GM18868 (cell line): ENCODE measurements at regions not wholly inside any gene's neighbourhood (a gene's known extent, or its start where the extent isn't known, plus 50 kb on each side); places are given as distances from the start of the nearest gene placed in this dataset.

Source experiments
- ATAC-seq: cut with Tn5 transposase; IDR thresholded peaks from one replicate; pipeline ENCODE4 v1.9.1; 2021; ENCODE audit warnings: mild to moderate bottlenecking, moderate library complexity; ENCODE audit not compliant: unreplicated experiment

- no peak for ATAC-seq
Observed at GRCh38 chr10:90313576-90314325, 544.1 kb downstream of the HTR7 start.

DNA sequence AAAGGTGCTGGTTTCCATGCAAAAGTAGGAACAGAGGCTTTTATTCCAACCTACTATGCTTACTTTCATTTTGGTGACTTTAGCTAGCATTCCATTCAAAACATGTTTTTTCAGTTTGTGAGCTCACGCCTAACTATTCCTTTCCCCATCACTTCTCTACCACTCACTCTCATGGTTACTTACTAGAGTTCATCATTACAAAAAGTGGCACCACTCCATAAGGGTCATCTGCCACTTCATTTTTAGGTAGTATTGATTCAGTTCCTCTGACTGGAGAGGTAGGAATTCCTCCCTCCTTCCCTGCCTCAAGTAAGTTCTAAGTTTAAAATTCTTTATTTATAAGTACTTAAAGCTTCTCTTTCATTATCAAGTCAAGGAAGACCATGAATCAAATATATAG, 543.1 kb downstream of the HTR7 start:
- ATAC-seq, result no peak

GRCh38 chr10:90317172-90317571, 540.7 kb downstream of the HTR7 start:
- no peak for ATAC-seq

DNA sequence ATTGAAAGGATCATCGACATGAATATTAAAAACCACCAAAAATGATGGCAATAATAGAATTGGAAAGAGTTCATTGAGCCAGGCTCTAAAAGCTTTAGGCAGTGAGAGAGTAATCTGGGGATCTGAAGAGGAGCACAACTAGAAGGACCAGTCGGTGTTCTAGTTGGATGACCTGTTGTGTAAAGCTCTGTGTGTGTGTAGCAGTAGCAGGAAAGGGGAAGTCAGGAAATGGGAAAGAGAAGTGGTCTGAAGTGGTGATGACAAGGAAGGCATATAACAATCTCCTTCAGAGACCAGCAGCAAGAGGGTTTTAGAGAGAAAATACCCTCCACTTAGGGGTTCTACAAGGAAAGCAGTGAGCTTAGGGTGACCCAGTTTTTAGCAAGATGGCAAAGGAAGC, 539.2 kb downstream of the HTR7 start:
- no peak for ATAC-seq

DNA sequence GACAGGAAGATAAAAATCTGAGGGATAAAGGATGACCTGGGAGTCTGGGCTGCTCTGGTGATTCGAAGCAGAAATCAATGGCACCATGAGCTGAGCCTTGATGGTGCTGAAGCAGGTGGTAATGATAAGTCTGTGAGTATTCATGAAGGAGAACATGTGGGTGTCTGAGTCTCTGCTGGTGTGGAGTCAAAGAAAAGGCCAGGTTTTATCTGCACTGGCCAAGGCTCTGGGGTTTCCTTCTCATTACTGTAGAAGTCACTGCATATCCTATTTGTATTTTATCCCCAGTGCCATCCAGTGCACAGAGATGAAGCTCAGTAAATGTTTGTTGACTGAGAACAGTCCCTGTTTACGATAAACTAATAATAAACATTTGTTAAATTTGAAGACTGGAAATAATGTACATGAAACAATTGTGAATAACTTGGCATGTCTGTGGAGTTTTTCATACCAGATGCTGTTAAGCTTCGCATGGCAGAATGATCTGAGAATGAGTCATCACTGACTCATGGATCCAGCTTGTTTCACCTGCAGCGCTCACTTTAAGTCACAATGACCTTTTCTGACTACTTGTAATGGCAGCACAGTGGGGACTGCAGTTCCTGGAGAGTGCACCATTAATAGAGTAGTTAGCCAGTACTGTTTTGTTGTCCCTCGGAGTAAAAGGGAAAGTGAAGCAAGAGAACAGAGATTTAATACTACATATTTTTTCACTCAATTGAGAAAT, 538.5 kb downstream of the HTR7 start:
- peak; percentile 98 for ATAC-seq

GRCh38 chr10:90321132-90321816, 536.6 kb downstream of the HTR7 start:
- ATAC-seq, result no peak

DNA sequence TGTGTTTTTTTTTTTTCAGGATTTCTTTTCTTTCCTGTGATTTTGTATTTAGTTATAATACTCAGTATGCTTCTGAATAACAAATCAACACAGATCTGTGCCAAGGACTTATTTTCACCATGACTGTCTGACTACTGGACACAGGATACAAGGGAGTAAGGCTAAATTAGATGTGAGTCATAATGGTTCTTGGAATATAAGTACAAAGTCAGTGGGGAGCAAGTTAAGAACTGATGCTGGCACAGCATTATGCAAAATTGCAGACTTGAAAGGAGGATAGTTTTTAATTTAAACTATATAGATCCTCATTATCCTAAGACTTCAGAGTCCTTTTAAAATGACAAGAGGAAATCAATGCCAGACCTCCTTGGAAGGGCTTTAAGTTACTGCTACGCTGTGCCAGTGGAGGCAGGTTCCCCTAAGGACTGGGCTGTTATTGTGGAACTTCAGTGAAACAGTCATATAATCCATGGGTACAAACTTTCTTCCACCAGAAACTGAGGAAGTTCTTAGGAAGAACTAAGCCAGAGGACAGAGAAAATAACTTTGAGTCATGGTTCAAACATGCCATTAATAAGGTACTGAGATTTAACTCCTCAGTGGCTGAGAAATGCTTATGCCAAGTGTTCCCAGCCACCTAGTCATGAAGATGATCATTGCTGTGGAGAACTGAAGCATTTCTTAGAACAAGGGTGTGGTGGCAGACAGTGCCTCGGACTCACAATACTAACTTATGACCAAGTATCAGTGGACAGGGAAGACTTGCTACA, 531.2 kb downstream of the HTR7 start:
- ATAC-seq, result no peak

- no peak for ATAC-seq
Observed at GRCh38 chr10:90327611-90328010, 530.2 kb downstream of the HTR7 start.

GRCh38 chr10:90328459-90328858, 529.4 kb downstream of the HTR7 start:
- no peak for ATAC-seq

- ATAC-seq, result no peak
Observed at GRCh38 chr10:90328896-90329295, 528.9 kb downstream of the HTR7 start.

GRCh38 chr10:90337316-90337715, 520.5 kb downstream of the HTR7 start:
- ATAC-seq, result no peak

DNA sequence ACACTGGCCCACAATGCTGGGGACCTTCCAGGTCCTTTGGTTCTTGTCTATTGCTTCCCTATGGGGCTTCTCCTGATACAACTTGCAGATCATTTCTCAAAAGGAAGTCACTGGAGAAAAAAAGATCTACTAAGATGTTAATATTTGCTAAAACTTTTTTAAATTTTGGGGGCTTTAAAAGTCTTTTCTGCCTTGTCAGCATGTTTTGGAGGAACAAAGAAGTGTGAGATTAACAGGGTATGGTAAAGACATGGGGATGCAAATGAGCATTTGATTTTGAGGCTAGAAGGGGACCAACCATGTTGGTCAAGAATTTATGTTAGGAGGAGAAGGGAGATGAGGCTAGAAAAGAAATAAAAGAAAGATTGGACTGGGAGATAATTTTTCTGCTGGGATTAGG, 515.4 kb downstream of the HTR7 start:
- ATAC-seq, result no peak

DNA sequence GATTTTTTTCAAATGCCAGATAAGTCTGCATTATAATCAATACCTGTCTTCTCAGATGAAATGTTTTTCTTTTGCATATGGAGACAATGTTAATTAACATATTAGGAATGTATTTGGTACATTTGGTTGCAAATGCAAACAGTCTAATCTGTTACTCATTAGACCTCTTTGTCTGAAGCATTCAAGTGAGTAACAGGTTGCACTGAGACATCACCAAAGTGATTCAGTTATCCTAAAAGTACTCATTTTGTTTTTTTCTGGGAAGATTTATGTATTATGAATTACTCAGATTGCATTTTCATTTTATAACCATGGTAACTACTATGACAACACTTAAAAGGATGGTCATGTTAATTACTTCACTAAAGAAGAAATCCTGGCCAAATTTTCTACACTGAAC, 513.6 kb downstream of the HTR7 start:
- no peak for ATAC-seq

DNA sequence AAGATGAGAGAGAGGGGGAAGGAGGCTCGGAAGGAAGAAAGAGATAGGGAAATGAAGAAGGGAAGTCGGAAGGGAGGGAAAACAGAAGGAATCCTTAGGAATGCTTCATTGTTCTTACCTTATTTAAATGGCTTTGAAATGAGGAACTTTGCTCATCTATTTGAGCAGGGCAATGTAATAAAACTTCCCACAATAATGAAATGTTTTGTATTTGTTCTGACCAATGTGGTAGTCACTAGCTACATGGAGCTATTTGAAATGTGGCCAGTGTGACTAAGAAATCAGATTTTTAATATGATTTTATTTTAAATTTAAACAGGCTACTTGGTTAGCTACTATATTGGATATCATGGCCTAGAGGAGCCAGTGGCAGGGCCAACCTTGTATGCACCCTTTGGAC, 510.6 kb downstream of the HTR7 start:
- ATAC-seq, result no peak

DNA sequence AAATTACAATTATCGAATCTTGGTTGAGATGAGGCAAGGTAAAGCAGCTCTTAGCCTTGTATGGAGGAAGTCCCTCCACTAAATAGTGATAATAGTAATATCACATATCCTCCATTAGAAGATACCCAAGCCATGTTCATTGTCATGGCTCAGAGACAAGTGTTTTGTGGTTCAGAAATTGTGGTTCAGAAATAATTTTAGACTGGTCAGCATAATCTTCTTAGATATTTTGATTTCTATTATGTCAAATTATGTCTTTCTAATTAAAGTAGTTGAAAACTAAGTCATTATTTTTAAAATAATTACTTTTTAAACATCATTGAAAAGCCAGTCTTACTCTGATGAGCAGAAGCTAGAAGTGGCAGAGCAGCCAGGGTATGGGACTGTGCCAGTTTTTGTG, 507.7 kb downstream of the HTR7 start:
- ATAC-seq, result no peak

DNA sequence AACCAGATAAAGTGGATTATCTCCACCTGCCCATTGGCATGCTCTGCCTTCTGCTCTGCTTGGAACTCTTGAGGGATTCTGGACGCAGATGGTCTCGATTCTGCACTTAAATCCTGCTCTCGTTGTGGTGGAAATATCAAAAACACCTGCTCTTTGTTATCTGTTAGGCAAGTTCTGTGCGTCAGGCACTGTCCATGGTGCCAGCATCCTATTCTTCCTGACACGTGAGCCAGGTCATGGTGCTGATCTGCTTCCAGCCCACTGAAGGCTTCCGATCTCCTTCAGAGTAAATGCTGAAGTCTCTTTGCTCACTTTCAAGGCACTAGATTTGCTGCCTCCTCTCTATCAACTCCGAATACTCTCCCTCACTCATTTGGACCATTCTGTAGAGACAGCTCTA, 505.6 kb downstream of the HTR7 start:
- ATAC-seq, result no peak

DNA sequence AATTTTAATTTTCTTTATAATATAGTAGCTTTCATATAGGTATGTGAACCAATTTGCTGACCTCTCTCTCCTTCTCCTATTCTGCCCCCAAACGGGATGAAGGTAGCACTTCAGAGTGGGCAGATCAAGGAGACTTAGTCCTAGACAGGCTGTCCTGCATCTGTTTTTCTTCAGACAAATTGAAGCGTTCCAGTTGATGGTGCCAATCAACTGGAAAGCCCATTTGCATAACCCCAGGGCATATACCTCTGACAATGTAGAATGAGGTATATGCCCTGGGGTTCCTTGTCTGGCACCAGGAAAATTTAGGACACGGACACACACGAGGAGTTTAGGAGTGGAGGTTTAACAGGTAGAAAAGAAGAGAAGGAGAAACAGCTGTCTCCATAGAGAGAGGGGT, 502.9 kb downstream of the HTR7 start:
- no peak for ATAC-seq

GRCh38 chr10:90363799-90364483, 493.9 kb downstream of the HTR7 start:
- no peak for ATAC-seq

- ATAC-seq, result no peak
Observed at GRCh38 chr10:90372451-90372850, 485.4 kb downstream of the HTR7 start.

DNA sequence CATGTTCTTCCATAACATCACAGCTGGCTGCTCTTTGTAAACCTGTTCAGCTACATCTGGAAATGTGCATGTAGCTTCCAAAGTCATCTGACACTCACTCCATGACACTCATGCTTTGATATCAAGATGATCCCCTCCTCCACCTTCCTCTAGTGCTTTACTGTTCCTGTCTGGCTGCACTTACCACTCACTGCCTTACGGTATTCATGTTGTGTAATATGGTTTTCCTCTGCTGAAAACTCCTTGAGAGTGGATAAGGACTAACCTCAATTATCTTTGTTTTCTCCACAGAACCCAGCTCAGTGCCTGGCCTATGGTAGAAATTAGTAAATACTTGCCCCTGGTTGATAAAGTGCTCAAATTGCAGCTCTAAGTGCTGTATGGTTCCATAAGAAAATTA, 483.9 kb downstream of the HTR7 start:
- no peak for ATAC-seq
